ENCODE measurements at regions not wholly inside any gene's neighbourhood (a gene's known extent, or its start where the extent isn't known, plus 50 kb on each side); places are given as distances from the start of the nearest gene placed in this dataset.
A peak's percentile ranks its signal among the peaks of the same experiment; 100 is the strongest.

DNA sequence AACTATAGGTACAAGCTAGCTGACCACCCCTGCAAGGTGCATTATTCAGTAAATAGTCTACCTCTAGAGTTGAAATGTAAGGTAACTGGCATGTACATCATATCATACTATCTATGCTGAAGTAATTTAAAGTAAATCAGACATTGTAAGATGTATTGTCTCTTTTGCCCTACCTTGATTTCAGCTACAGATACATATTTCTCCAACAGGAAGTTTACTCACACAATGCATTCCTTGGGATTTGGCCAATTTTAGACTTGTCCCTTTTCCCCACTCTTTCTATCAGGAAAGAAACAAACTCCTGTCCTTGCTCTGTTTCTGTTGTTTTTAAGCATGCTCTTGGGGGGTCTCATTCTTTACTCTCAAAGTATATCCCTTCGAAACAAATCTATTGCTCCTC, 58.5 kb upstream of the TSLP start:
- peak; percentile 61 for DNase-seq (ENCODE audit: low read depth)
- TF ChIP-seq, protein P1, sequence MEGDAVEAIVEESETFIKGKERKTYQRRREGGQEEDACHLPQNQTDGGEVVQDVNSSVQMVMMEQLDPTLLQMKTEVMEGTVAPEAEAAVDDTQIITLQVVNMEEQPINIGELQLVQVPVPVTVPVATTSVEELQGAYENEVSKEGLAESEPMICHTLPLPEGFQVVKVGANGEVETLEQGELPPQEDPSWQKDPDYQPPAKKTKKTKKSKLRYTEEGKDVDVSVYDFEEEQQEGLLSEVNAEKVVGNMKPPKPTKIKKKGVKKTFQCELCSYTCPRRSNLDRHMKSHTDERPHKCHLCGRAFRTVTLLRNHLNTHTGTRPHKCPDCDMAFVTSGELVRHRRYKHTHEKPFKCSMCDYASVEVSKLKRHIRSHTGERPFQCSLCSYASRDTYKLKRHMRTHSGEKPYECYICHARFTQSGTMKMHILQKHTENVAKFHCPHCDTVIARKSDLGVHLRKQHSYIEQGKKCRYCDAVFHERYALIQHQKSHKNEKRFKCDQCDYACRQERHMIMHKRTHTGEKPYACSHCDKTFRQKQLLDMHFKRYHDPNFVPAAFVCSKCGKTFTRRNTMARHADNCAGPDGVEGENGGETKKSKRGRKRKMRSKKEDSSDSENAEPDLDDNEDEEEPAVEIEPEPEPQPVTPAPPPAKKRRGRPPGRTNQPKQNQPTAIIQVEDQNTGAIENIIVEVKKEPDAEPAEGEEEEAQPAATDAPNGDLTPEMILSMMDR (IDR thresholded peaks at IDR 0.05; ENCODE audit: low read length, missing control alignments), result no peak
- H3K4me3 ChIP-seq (replicated peaks; ENCODE audit: low read depth, low read length), result no peak overlapping the region

- H3K4me3 ChIP-seq (replicated peaks; ENCODE audit: low read depth, low read length), result no peak overlapping the region
- peak; percentile 83 for DNase-seq (ENCODE audit: low read depth)
- TF ChIP-seq, protein P1 (IDR thresholded peaks at IDR 0.05; ENCODE audit: low read length, missing control alignments), result no peak
Observed at GRCh38 chr5:111016801-111017200, 54.7 kb upstream of the TSLP start.

- H3K4me3 ChIP-seq (replicated peaks; ENCODE audit: low read depth, low read length), result no peak overlapping the region
- peak; percentile 8 for DNase-seq (ENCODE audit: low read depth)
- TF ChIP-seq, protein P1 (IDR thresholded peaks at IDR 0.05; ENCODE audit: low read length, missing control alignments), result no peak
Observed at GRCh38 chr5:111017731-111018130, 53.8 kb upstream of the TSLP start.
